Keratinocyte (primary cell): ENCODE measurements at regions not wholly inside any gene's neighbourhood (a gene's known extent, or its start where the extent isn't known, plus 50 kb on each side); places are given as distances from the start of the nearest gene placed in this dataset.

ENCODE experiments used
- EZH2 ChIP-seq: IDR thresholded peaks from one replicate; pipeline ENCODE4 v1.6.1; 2012; ENCODE audit warnings: inconsistent platforms, mild to moderate bottlenecking, low read length, moderate library complexity
- TF ChIP-seq, protein P1 (sequence below), 3 experiments: IDR thresholded peaks in 1 of 3; conservative IDR thresholded peaks in 1 of 3; optimal IDR thresholded peaks in 1 of 3; 2 replicates in 2 of 3; 3 replicates in 1 of 3; pipeline versions ENCODE3 to v1.5.1; 2011; ENCODE audit warnings: low read length in 3 of 3, mild to moderate bottlenecking in 3 of 3, moderate library complexity in 2 of 3, control low read depth in 1 of 3, inconsistent platforms in 1 of 3; ENCODE audit not compliant: insufficient read depth in 2 of 3; ENCODE audit errors: extremely low read depth in 1 of 3

DNA sequence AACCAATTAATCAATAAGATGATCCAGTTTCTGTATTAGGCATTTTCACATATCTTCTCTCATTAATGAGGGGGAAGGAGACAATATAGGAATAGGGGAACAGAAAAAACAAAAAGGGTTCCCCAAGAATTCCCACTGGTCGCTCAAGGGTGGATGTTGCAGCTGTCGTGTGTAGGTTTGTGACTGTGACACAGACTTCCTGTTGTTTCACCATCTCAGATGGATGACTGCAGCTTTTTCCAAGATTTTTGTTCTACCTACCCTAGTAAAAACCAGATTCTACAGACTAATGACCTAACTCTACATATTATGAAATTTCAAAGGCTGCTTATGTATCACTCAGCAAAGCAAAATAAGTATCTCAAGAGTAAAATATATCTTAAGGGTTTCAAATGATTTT is 73.7 kb upstream of the MB21D2 start:
- TF ChIP-seq, protein P1, sequence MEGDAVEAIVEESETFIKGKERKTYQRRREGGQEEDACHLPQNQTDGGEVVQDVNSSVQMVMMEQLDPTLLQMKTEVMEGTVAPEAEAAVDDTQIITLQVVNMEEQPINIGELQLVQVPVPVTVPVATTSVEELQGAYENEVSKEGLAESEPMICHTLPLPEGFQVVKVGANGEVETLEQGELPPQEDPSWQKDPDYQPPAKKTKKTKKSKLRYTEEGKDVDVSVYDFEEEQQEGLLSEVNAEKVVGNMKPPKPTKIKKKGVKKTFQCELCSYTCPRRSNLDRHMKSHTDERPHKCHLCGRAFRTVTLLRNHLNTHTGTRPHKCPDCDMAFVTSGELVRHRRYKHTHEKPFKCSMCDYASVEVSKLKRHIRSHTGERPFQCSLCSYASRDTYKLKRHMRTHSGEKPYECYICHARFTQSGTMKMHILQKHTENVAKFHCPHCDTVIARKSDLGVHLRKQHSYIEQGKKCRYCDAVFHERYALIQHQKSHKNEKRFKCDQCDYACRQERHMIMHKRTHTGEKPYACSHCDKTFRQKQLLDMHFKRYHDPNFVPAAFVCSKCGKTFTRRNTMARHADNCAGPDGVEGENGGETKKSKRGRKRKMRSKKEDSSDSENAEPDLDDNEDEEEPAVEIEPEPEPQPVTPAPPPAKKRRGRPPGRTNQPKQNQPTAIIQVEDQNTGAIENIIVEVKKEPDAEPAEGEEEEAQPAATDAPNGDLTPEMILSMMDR (optimal IDR thresholded peaks at IDR 0.05 in 1 of 3, IDR thresholded peaks at IDR 0.05 in 1 of 3, conservative IDR thresholded peaks at IDR 0.05 in 1 of 3; ENCODE audit: extremely low read depth in 1 of 3, insufficient read depth in 2 of 3, low read length in 3 of 3): no peak
- no peak for TF ChIP-seq EZH2
